Astrocyte (in vitro differentiated cells and primary cell): ENCODE measurements at regions not wholly inside any gene's neighbourhood (a gene's known extent, or its start where the extent isn't known, plus 50 kb on each side); places are given as distances from the start of the nearest gene placed in this dataset.

ENCODE experiments used
- DNase-seq: peaks from one replicate; pipeline ENCODE4 v3.0.0-alpha.2; 2010; ENCODE audit warnings: low read depth
- FAIRE-seq: peaks from 2 replicates; lab custom pipeline; 2011; peaks lifted over from hg19 to GRCh38; lab: Jason Lieb, UNC
- H2AFZ ChIP-seq: 2 replicates; pipeline ENCODE4 v1.6.0; 2012; ENCODE audit warnings: low read depth, low read length, inconsistent platforms
- H3K27ac ChIP-seq: 2 replicates; pipeline ENCODE4 v1.5.1; 2011; ENCODE audit warnings: low read depth, low read length, inconsistent platforms
- H3K27me3 ChIP-seq: 2 replicates; pipeline ENCODE4 v1.6.0; 2011; ENCODE audit warnings: low read length, inconsistent platforms; ENCODE audit not compliant: insufficient read depth
- H3K36me3 ChIP-seq: 2 replicates; pipeline ENCODE4 v1.5.1; 2011; ENCODE audit warnings: low read length, inconsistent platforms; ENCODE audit not compliant: insufficient read depth
- H3K4me1 ChIP-seq: 2 replicates; pipeline ENCODE4 v1.5.1; 2011; ENCODE audit warnings: low read length, inconsistent platforms; ENCODE audit not compliant: insufficient read depth
- H3K4me2 ChIP-seq: 2 replicates; pipeline ENCODE4 v1.6.0; 2012; ENCODE audit warnings: low read length, inconsistent platforms
- H3K4me3 ChIP-seq: 2 replicates; pipeline ENCODE4 v1.5.1; 2011; ENCODE audit warnings: low read depth, mild to moderate bottlenecking, low read length, inconsistent platforms; ENCODE audit not compliant: insufficient read depth
- H3K79me2 ChIP-seq: 2 replicates; pipeline ENCODE4 v1.6.0; 2012; ENCODE audit warnings: mild to moderate bottlenecking, low read length, inconsistent platforms; ENCODE audit not compliant: insufficient read depth
- H3K9ac ChIP-seq: 2 replicates; pipeline ENCODE4 v1.6.0; 2012; ENCODE audit warnings: mild to moderate bottlenecking, low read length, inconsistent platforms
- H3K9me3 ChIP-seq: 2 replicates; pipeline ENCODE4 v1.5.1; 2012; ENCODE audit warnings: low read depth, mild to moderate bottlenecking, low read length, inconsistent platforms; ENCODE audit not compliant: insufficient read depth
- H4K20me1 ChIP-seq: 2 replicates; pipeline ENCODE4 v1.6.0; 2012; ENCODE audit warnings: low read length, inconsistent platforms; ENCODE audit not compliant: insufficient read depth
- H3K27ac Mint-ChIP-seq: one replicate; pipeline ENCODE4 v1.8.0; 2021; ENCODE audit warnings: mild to moderate bottlenecking, mixed read lengths; ENCODE audit not compliant: unreplicated experiment
- H3K27me3 Mint-ChIP-seq: one replicate; pipeline ENCODE4 v1.8.0; 2021; ENCODE audit warnings: low read depth, mixed read lengths; ENCODE audit not compliant: unreplicated experiment
- H3K36me3 Mint-ChIP-seq: one replicate; pipeline ENCODE4 v1.8.0; 2021; ENCODE audit warnings: low read depth, mixed read lengths; ENCODE audit not compliant: unreplicated experiment
- H3K4me1 Mint-ChIP-seq: one replicate; pipeline ENCODE4 v1.8.0; 2021; ENCODE audit warnings: low read depth, mixed read lengths; ENCODE audit not compliant: unreplicated experiment
- H3K4me3 Mint-ChIP-seq: one replicate; pipeline ENCODE4 v1.8.0; 2021; ENCODE audit warnings: mild to moderate bottlenecking, moderate library complexity, mixed read lengths; ENCODE audit not compliant: unreplicated experiment
- H3K9me3 Mint-ChIP-seq: one replicate; pipeline ENCODE4 v1.8.0; 2021; ENCODE audit warnings: mild to moderate bottlenecking, mixed read lengths; ENCODE audit not compliant: unreplicated experiment
- CTCF ChIP-seq: IDR thresholded peaks from 2 replicates; pipeline ENCODE4 v1.5.1; 2011; ENCODE audit warnings: low read depth, mild to moderate bottlenecking, inconsistent platforms, low read length, moderate library complexity; ENCODE audit not compliant: insufficient read depth
- EZH2 ChIP-seq: IDR thresholded peaks from 2 replicates; pipeline ENCODE4 v1.6.1; 2012; ENCODE audit warnings: mild to moderate bottlenecking, low read length, inconsistent platforms; ENCODE audit not compliant: insufficient read depth

- H3K4me1 ChIP-seq: peaks cover 5% of the 10 kb centered on the region
- no peak overlapping the region for H3K4me3 Mint-ChIP-seq
- no peaks in the 10 kb centered on the region for H3K9me3 ChIP-seq
- no peak overlapping the region for H3K27ac Mint-ChIP-seq
- H3K79me2 ChIP-seq: no peaks in the 10 kb centered on the region
- H3K4me1 Mint-ChIP-seq: peaks cover 10% of the 10 kb centered on the region
- H4K20me1 ChIP-seq: no peaks in the 10 kb centered on the region
- no peak overlapping the region for H3K27ac ChIP-seq
- H3K27me3 ChIP-seq: no peaks in the 10 kb centered on the region
- H3K36me3 Mint-ChIP-seq: peaks cover 5% of the 10 kb centered on the region
- no peak overlapping the region for H2AFZ ChIP-seq
- H3K9ac ChIP-seq: no peak overlapping the region
- FAIRE-seq: no peak
- no peak for TF ChIP-seq EZH2
- no peak for TF ChIP-seq CTCF
- no peaks in the 10 kb centered on the region for H3K27me3 Mint-ChIP-seq
- no peaks in the 10 kb centered on the region for H3K36me3 ChIP-seq
- H3K4me3 ChIP-seq: no peak overlapping the region
- H3K4me2 ChIP-seq: no peak overlapping the region
- DNase-seq: no peak
- H3K9me3 Mint-ChIP-seq: peaks cover 6% of the 10 kb centered on the region
Measured at GRCh38 chr5:172535108-172535445, 80.8 kb upstream of the SH3PXD2B start.

- Mint-ChIP-seq H3K9me3 (peaks cover 6% of the 10 kb centered on the region), H3K27me3 (no peaks in the 10 kb centered on the region), H3K36me3 (peaks cover 5% of the 10 kb centered on the region), H3K27ac (no peak overlapping the region), H3K4me1 (peaks cover 10% of the 10 kb centered on the region), H3K4me3 (no peak overlapping the region)
- Histone ChIP-seq H3K4me1 (peaks cover 5% of the 10 kb centered on the region), H4K20me1 (no peaks in the 10 kb centered on the region), H3K9me3 (no peaks in the 10 kb centered on the region), H3K4me3 (no peak overlapping the region), H3K27ac (no peak overlapping the region), H3K9ac (no peak overlapping the region), H3K79me2 (no peaks in the 10 kb centered on the region), H2AFZ (no peak overlapping the region), H3K27me3 (peaks cover 3% of the 10 kb centered on the region), H3K36me3 (no peaks in the 10 kb centered on the region), H3K4me2 (no peak overlapping the region)
- DNase-seq (no peak), FAIRE-seq (no peak)
- TF ChIP-seq CTCF: no peak
- TF ChIP-seq EZH2: no peak
Measured at GRCh38 chr5:172534229-172535107, 80.1 kb upstream of the SH3PXD2B start.
